ENCODE measurements at regions not wholly inside any gene's neighbourhood (a gene's known extent, or its start where the extent isn't known, plus 50 kb on each side); places are given as distances from the start of the nearest gene placed in this dataset.
"Not testable (repeated sequence)": the region's sequence is repeated elsewhere in the genome, so short reads cannot be mapped to it uniquely, and the experiment has no call there.

GRCh38 chr4:167842487-167842886, 249.8 kb upstream of the ANXA10 start:
- DNase-seq, result no peak

GRCh38 chr4:167854881-167855280, 237.5 kb upstream of the ANXA10 start:
- no peak for DNase-seq

GRCh38 chr4:167858127-167858526, 234.2 kb upstream of the ANXA10 start:
- DNase-seq, result not testable (repeated sequence)

GRCh38 chr4:167867191-167867590, 225.1 kb upstream of the ANXA10 start:
- DNase-seq, result no peak

- no peak for DNase-seq
Measured at GRCh38 chr4:167868163-167868562, 224.2 kb upstream of the ANXA10 start.

- no peak for DNase-seq
Measured at GRCh38 chr4:167873496-167873895, 218.8 kb upstream of the ANXA10 start.

GRCh38 chr4:167876091-167876490, 216.2 kb upstream of the ANXA10 start:
- not testable (repeated sequence) for DNase-seq

GRCh38 chr4:167877826-167878225, 214.5 kb upstream of the ANXA10 start:
- not testable (repeated sequence) for DNase-seq

GRCh38 chr4:167883266-167883665, 209.1 kb upstream of the ANXA10 start:
- DNase-seq, result no peak

- no peak for DNase-seq
Measured at GRCh38 chr4:167885071-167885470, 207.3 kb upstream of the ANXA10 start.

- DNase-seq, result no peak
Measured at GRCh38 chr4:167885872-167886271, 206.5 kb upstream of the ANXA10 start.

GRCh38 chr4:167887726-167888125, 204.6 kb upstream of the ANXA10 start:
- DNase-seq, result no peak

- no peak for DNase-seq
Measured at GRCh38 chr4:167890226-167890625, 202.1 kb upstream of the ANXA10 start.

GRCh38 chr4:167893531-167893930, 198.8 kb upstream of the ANXA10 start:
- no peak for DNase-seq

GRCh38 chr4:167896260-167896659, 196.1 kb upstream of the ANXA10 start:
- not testable (repeated sequence) for DNase-seq

- DNase-seq, result no peak
Measured at GRCh38 chr4:167897116-167897515, 195.2 kb upstream of the ANXA10 start.

- DNase-seq, result no peak
Measured at GRCh38 chr4:167903291-167903721, 189.0 kb upstream of the ANXA10 start.

- DNase-seq, result no peak
Measured at GRCh38 chr4:167906851-167907250, 185.5 kb upstream of the ANXA10 start.

- no peak for DNase-seq
Measured at GRCh38 chr4:167908816-167909215, 183.5 kb upstream of the ANXA10 start.

- not testable (repeated sequence) for DNase-seq
Measured at GRCh38 chr4:167912535-167912934, 179.8 kb upstream of the ANXA10 start.

- no peak for DNase-seq
Measured at GRCh38 chr4:167918077-167918476, 174.3 kb upstream of the ANXA10 start.

GRCh38 chr4:167930166-167930565, 162.2 kb upstream of the ANXA10 start:
- DNase-seq, result no peak

GRCh38 chr4:167934216-167934615, 158.1 kb upstream of the ANXA10 start:
- DNase-seq, result no peak

- DNase-seq, result no peak
Measured at GRCh38 chr4:167939863-167940616, 152.3 kb upstream of the ANXA10 start.

- DNase-seq, result no peak
Measured at GRCh38 chr4:167943872-167944505, 148.3 kb upstream of the ANXA10 start.
